ENCODE measurements at regions not wholly inside any gene's neighbourhood (a gene's known extent, or its start where the extent isn't known, plus 50 kb on each side); places are given as distances from the start of the nearest gene placed in this dataset.
"Not testable (repeated sequence)": the region's sequence is repeated elsewhere in the genome, so short reads cannot be mapped to it uniquely, and the experiment has no call there.

GRCh38 chr20:30500829-30501440 lies 756.5 kb upstream of the DEFB115 start:
- no peak for DNase-seq (ENCODE audit: low read depth)
- no peak overlapping the region for H3K4me3 ChIP-seq (ENCODE audit: low read length)
- TF ChIP-seq, protein P1, sequence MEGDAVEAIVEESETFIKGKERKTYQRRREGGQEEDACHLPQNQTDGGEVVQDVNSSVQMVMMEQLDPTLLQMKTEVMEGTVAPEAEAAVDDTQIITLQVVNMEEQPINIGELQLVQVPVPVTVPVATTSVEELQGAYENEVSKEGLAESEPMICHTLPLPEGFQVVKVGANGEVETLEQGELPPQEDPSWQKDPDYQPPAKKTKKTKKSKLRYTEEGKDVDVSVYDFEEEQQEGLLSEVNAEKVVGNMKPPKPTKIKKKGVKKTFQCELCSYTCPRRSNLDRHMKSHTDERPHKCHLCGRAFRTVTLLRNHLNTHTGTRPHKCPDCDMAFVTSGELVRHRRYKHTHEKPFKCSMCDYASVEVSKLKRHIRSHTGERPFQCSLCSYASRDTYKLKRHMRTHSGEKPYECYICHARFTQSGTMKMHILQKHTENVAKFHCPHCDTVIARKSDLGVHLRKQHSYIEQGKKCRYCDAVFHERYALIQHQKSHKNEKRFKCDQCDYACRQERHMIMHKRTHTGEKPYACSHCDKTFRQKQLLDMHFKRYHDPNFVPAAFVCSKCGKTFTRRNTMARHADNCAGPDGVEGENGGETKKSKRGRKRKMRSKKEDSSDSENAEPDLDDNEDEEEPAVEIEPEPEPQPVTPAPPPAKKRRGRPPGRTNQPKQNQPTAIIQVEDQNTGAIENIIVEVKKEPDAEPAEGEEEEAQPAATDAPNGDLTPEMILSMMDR (IDR thresholded peaks at IDR 0.05; ENCODE audit: insufficient read depth, low read depth, low read length, missing control alignments), result no peak

- no peak overlapping the region for H3K4me3 ChIP-seq (ENCODE audit: low read length)
- DNase-seq (ENCODE audit: low read depth), result no peak
- TF ChIP-seq, protein P1 (IDR thresholded peaks at IDR 0.05; ENCODE audit: insufficient read depth, low read depth, low read length, missing control alignments), result no peak
Measured at GRCh38 chr20:30502670-30503069, 754.8 kb upstream of the DEFB115 start.

GRCh38 chr20:30503204-30503603 lies 754.3 kb upstream of the DEFB115 start:
- not testable (repeated sequence) for H3K4me3 ChIP-seq (ENCODE audit: low read length); DNase-seq (ENCODE audit: low read depth)

- TF ChIP-seq, protein P1 (IDR thresholded peaks at IDR 0.05; ENCODE audit: insufficient read depth, low read depth, low read length, missing control alignments), result no peak
- no peak for DNase-seq (ENCODE audit: low read depth)
- H3K4me3 ChIP-seq (ENCODE audit: low read length), result no peak overlapping the region
Measured at GRCh38 chr20:30503992-30504570, 753.4 kb upstream of the DEFB115 start.

GRCh38 chr20:30505566-30505965 lies 751.9 kb upstream of the DEFB115 start:
- TF ChIP-seq, protein P1 (IDR thresholded peaks at IDR 0.05; ENCODE audit: insufficient read depth, low read depth, low read length, missing control alignments), result no peak
- DNase-seq (ENCODE audit: low read depth), result no peak
- no peak overlapping the region for H3K4me3 ChIP-seq (ENCODE audit: low read length)

DNA sequence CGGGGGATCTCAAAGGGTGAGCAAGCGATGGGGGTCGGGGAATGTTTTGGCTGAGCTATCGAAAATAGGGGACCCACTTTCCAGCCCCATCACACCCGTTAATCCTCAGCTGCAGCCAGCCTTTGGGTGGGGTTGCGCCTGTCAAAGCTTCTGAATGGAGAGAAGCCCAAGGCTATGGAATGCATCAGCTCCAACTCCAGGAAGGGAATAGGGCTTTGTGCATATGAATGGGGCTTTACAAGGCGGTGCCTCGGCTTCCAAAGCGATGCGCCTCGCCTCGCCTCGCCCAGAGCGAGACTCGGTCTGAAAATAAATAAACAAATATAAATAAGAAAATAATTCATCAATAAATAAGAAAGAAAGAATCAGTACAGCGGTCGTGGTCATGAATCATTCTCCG lies 751.4 kb upstream of the DEFB115 start:
- H3K4me3 ChIP-seq (ENCODE audit: low read length), result no peak overlapping the region
- TF ChIP-seq, protein P1 (IDR thresholded peaks at IDR 0.05; ENCODE audit: insufficient read depth, low read depth, low read length, missing control alignments), result no peak
- DNase-seq (ENCODE audit: low read depth), result no peak

GRCh38 chr20:30508382-30508781 lies 749.1 kb upstream of the DEFB115 start:
- DNase-seq (ENCODE audit: low read depth); H3K4me3 ChIP-seq (ENCODE audit: low read length): not testable (repeated sequence)

DNA sequence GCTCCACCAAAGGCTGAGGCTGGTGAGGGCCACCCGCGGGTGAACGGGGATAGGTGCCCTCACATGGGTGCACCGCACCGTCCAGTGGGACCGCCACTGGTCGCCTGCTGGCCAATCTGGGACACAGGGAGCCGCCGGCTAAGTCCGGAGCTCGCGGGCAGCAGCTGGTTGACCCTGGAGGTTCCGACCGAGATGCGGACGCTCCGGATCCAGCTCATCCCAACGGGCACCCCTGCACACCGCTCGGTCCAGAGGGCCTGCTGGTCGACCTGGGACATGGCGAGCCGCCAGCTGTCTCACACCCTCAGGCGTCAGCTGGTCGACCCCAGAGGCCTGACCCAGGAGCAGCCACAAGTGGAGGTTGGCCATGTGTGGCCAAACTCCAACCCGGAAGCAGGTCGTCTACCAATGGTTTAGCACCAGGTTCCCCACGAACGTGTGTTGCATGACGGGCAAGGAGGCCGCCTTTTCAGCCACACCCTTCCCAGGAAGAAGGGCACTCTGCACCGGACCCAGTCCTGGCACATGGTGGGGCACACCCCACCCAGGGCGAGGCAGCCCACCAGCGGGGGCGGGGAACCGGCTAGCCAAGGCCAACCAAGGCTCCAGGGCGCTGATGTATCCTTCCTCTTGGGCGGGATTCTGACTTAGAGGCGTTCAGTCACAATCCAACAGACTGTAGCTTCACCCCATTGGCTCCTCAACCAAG lies 746.0 kb upstream of the DEFB115 start:
- no peak overlapping the region for H3K4me3 ChIP-seq (ENCODE audit: low read length)
- TF ChIP-seq, protein P1 (IDR thresholded peaks at IDR 0.05; ENCODE audit: insufficient read depth, low read depth, low read length, missing control alignments), result no peak
- DNase-seq (ENCODE audit: low read depth), result no peak
